ENCODE measurements at regions not wholly inside any gene's neighbourhood (a gene's known extent, or its start where the extent isn't known, plus 50 kb on each side); places are given as distances from the start of the nearest gene placed in this dataset.

DNA sequence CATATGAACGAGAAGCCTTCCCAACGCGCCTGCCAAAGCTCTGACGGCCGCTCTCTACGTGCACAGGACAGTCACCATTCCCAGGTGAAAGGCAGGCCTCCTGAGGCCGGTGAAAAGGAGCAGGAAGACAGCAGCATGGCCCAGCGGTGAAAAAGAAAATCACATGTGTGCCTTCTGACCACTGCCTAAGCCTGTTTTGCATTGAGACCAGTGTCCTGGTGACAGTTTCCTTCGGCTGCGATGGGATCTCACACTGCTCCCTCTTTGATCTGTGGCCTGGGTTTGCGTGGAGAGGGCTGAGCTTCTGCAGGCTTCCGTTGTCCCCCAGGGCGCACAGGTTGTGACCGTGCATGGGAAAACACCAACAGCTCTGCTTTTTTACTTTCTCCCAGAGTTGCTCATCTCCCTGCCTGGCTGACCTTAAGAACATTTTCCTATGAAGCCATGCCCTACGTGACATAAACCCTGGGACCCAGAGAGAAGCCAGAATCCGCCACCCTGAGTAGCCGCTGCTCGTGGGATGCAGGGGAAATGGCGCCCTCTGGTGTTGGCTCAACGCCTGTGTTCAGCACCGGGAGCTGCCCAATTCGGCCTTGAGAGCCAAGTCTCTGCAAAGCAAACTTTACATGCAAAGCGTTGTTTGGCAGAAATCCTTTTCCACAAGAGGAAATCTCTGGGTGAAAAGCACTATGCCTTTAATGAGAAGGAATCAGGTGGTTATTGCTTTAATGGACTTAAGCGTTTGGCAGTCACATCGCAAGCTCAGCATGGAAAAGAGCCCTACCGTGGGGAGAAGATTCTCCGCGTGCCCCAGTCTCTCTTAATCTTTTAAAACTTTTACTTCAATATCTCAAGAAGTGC is 112.2 kb upstream of the GPR12 start:
- TF ChIP-seq POLR2A (IDR thresholded peaks at IDR 0.05; ENCODE audit: low read depth, low read length) (no peak), POLR2AphosphoS5 (IDR thresholded peaks at IDR 0.05; ENCODE audit: low read depth, low read length) (no peak)

All from GM12892 (cell line).